ENCODE measurements at regions not wholly inside any gene's neighbourhood (a gene's known extent, or its start where the extent isn't known, plus 50 kb on each side); places are given as distances from the start of the nearest gene placed in this dataset.

- POLR2A ChIA-PET: no interaction called here
- no peak overlapping the region for H3K4me2 ChIP-seq
- CTCF ChIA-PET: interaction anchor here (0.9 kb wide), 1 partner anchor 13 kb away, joined by 3 read pairs; no protein-coding TSS in a partner anchor
- no peak overlapping the region for H3K9ac ChIP-seq
- H3K27me3 ChIP-seq (ENCODE audit: insufficient read depth): no peaks in the 10 kb centered on the region
- H3K4me1 ChIP-seq (ENCODE audit: control insufficient read depth in 1 of 2, insufficient read depth in 2 of 2, low read depth in 1 of 2, low read length in 1 of 2): no peaks in the 10 kb centered on the region
- no peak for DNase-seq
- no peaks in the 10 kb centered on the region for H3K36me3 ChIP-seq (replicated peaks in 1 of 2; ENCODE audit: control insufficient read depth in 1 of 2, insufficient read depth in 2 of 2, low read length in 1 of 2)
- 15% methylated on average over 3 of the region's 3 CpGs for WGBS (ENCODE audit: low lambda C conversion rate)
- H3F3A ChIP-seq (replicated peaks; ENCODE audit: insufficient read depth): no peaks in the 10 kb centered on the region
- no peaks in the 10 kb centered on the region for H3K9me3 ChIP-seq
- TF ChIP-seq USF2 (IDR thresholded peaks at IDR 0.05; ENCODE audit: borderline replicate concordance, low read depth, low read length) (no peak), RCOR1 (IDR thresholded peaks at IDR 0.05; ENCODE audit: low read length) (no peak), FOXJ3 (CRISPR knock-in tag; IDR thresholded peaks at IDR 0.05) (no peak), TEAD4 (IDR thresholded peaks at IDR 0.05; ENCODE audit: borderline replicate concordance, insufficient read depth) (no peak), TCF12 (IDR thresholded peaks at IDR 0.05) (no peak), NRF1 (IDR thresholded peaks at IDR 0.05; ENCODE audit: low read depth, low read length) (no peak), REST (IDR thresholded peaks at IDR 0.05; ENCODE audit: low read depth, low read length) (no peak), POLR2AphosphoS5 (IDR thresholded peaks at IDR 0.05; ENCODE audit: low read depth, low read length) (no peak)
- no peaks in the 10 kb centered on the region for H4K20me1 ChIP-seq (ENCODE audit: insufficient read depth)
- H3K9me2 ChIP-seq: no peaks in the 10 kb centered on the region
- no peak overlapping the region for H3K4me3 ChIP-seq (ENCODE audit: low read depth in 2 of 2, low read length in 1 of 2)
- no peaks in the 10 kb centered on the region for H3K79me2 ChIP-seq (ENCODE audit: insufficient read depth)
- H2AFZ ChIP-seq (ENCODE audit: low read depth): no peak overlapping the region
- no peak overlapping the region for H3K27ac ChIP-seq (ENCODE audit: low read depth in 2 of 2, low read length in 1 of 2)
These were observed 187.4 kb upstream of the RPS6KA3 start for GRCh38 chrX:20454117-20454516.

- DNase-seq: no peak
- POLR2A ChIA-PET: no interaction called here
- Histone ChIP-seq H4K20me1 (ENCODE audit: insufficient read depth) (no peaks in the 10 kb centered on the region), H3K4me3 (ENCODE audit: low read depth in 2 of 2, low read length in 1 of 2) (no peak overlapping the region), H3K27ac (ENCODE audit: low read depth in 2 of 2, low read length in 1 of 2) (no peak overlapping the region), H2AFZ (ENCODE audit: low read depth) (0 out of 2 replicates have a peak overlapping the region, but pooled peaks have one; percentile 22), H3K27me3 (ENCODE audit: insufficient read depth) (no peaks in the 10 kb centered on the region), H3K4me1 (ENCODE audit: control insufficient read depth in 1 of 2, insufficient read depth in 2 of 2, low read depth in 1 of 2, low read length in 1 of 2) (no peaks in the 10 kb centered on the region), H3K9me2 (no peaks in the 10 kb centered on the region), H3K36me3 (replicated peaks in 1 of 2; ENCODE audit: control insufficient read depth in 1 of 2, insufficient read depth in 2 of 2, low read length in 1 of 2) (no peaks in the 10 kb centered on the region), H3K79me2 (ENCODE audit: insufficient read depth) (no peaks in the 10 kb centered on the region), H3K9me3 (no peaks in the 10 kb centered on the region), H3F3A (replicated peaks; ENCODE audit: insufficient read depth) (no peaks in the 10 kb centered on the region), H3K9ac (no peak overlapping the region), H3K4me2 (no peak overlapping the region)
- CTCF ChIA-PET: interaction anchor here (1.1 kb wide), 1 partner anchor 17 kb away, joined by 3 read pairs; no protein-coding TSS in a partner anchor
- WGBS (ENCODE audit: low lambda C conversion rate): 25% methylated on average over 4 of the region's 4 CpGs
- no peak for TF ChIP-seq GABPA (IDR thresholded peaks at IDR 0.05; ENCODE audit: low read depth)
- TF ChIP-seq MEF2A (IDR thresholded peaks at IDR 0.05; ENCODE audit: borderline replicate concordance, low read depth): no peak
- no peak for TF ChIP-seq RFX5 (IDR thresholded peaks at IDR 0.05; ENCODE audit: low read length)
- TF ChIP-seq NRF1 (IDR thresholded peaks at IDR 0.05; ENCODE audit: low read depth, low read length): no peak
- no peak for TF ChIP-seq YY1 (IDR thresholded peaks at IDR 0.05; ENCODE audit: low read depth)
- no peak for TF ChIP-seq ZBTB33 (IDR thresholded peaks at IDR 0.05; ENCODE audit: borderline replicate concordance, low read depth)
- no peak for TF ChIP-seq IRF3 (IDR thresholded peaks at IDR 0.05; ENCODE audit: low read depth, low read length)
- TF ChIP-seq EZH2phosphoT487 (IDR thresholded peaks at IDR 0.05; ENCODE audit: borderline replicate concordance, low read depth): no peak
- TF ChIP-seq JUND (IDR thresholded peaks at IDR 0.05): no peak
- TF ChIP-seq FOXJ3 (CRISPR knock-in tag; IDR thresholded peaks at IDR 0.05): no peak
- TF ChIP-seq REST (IDR thresholded peaks at IDR 0.05; ENCODE audit: low read depth, low read length): no peak
- TF ChIP-seq RAD21 (IDR thresholded peaks at IDR 0.05; ENCODE audit: low read length): no peak
These were observed 185.8 kb upstream of the RPS6KA3 start for GRCh38 chrX:20452487-20452886.
